NB4 (cell line): ENCODE measurements at regions not wholly inside any gene's neighbourhood (a gene's known extent, or its start where the extent isn't known, plus 50 kb on each side); places are given as distances from the start of the nearest gene placed in this dataset.

ENCODE experiments used
- CTCF ChIP-seq: IDR thresholded peaks from one replicate; pipeline ENCODE4 v1.5.1; 2012; ENCODE audit warnings: low read depth, low read length
- MYC ChIP-seq: IDR thresholded peaks from 2 replicates; pipeline ENCODE4 v1.6.1; 2011; ENCODE audit warnings: low read depth, low read length
- POLR2A ChIP-seq: IDR thresholded peaks from 2 replicates; pipeline ENCODE4 v1.6.1; 2011; ENCODE audit warnings: mild to moderate bottlenecking; ENCODE audit not compliant: insufficient read length; ENCODE audit errors: extremely low read depth

- TF ChIP-seq CTCF = no peak
- TF ChIP-seq POLR2A = no peak
- TF ChIP-seq MYC = no peak
These were observed 123.0 kb downstream of the KCNJ2 start for GRCh38 chr17:70292366-70292765.
